ENCODE measurements at regions not wholly inside any gene's neighbourhood (a gene's known extent, or its start where the extent isn't known, plus 50 kb on each side); places are given as distances from the start of the nearest gene placed in this dataset.

DNA sequence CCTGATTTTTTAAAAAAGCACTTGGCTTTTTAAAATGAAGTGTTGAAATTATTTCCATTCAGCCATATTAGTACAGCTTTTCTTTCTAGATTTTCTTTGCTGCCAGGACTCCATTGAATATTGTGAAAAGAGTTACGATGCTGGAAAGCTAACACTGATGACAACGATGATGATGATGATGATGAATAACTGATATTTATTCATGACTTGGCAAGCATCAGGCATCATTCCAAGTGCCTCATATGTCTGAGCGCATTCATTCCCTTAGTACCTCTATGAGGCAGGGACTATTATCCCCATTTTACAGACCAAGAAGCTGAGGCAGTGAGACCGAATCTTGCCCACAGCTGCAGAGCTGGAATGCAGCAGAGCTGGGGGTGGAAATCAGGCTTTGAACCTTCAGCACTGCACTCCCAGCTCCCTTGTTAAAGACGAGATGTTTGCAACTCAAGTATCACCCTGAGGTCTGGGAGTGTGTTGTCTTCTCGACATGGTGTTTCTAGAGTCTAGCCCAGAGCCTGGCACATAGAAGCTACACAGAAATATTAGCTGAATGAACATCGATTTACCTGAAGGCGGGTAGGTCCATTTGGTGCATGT is 85.5 kb upstream of the FRMD1 start:
- Histone ChIP-seq H4K5ac (ENCODE audit: low read depth, low read length) (no peak overlapping the region), H2AK9ac (replicated peaks; ENCODE audit: low read depth, low read length, poor library complexity) (no peak overlapping the region), H3K23ac (ENCODE audit: low read depth, low read length) (no peak overlapping the region), H3K27ac (ENCODE audit: insufficient read depth, low read length) (no peak overlapping the region), H3K18ac (ENCODE audit: low read depth, low read length) (no peak overlapping the region), H3K4me3 (ENCODE audit: insufficient read depth, low read depth, low read length) (no peak overlapping the region), H3K4me2 (ENCODE audit: low read depth, low read length) (no peak overlapping the region), H3K4me1 (ENCODE audit: control insufficient read depth, insufficient read depth, low read length) (peaks cover 3% of the 10 kb centered on the region; the same call in 1 of the 2 replicates), H3K27me3 (ENCODE audit: control insufficient read depth, insufficient read depth, low read length) (no peaks in the 10 kb centered on the region), H3K79me1 (ENCODE audit: low read depth in 1 of 2, low read length in 2 of 2) (no peaks in the 10 kb centered on the region), H3K9me1 (ENCODE audit: insufficient read depth, low read length) (no peaks in the 10 kb centered on the region), H2AFZ (replicated peaks; ENCODE audit: low read length, poor library complexity) (no peak overlapping the region), H2BK5ac (ENCODE audit: low read depth, low read length, poor library complexity, severe bottlenecking) (no peak overlapping the region), H3K9ac (ENCODE audit: low read depth, low read length) (no peak overlapping the region), H3K9me3 (ENCODE audit: control insufficient read depth, insufficient read depth, low read length) (peaks cover 10% of the 10 kb centered on the region), H2BK15ac (ENCODE audit: low read depth, low read length) (no peak overlapping the region), H3K56ac (ENCODE audit: extremely low read depth, insufficient read depth, low read length) (no peak overlapping the region), H3K36me3 (ENCODE audit: control insufficient read depth, insufficient read depth, low read length) (no peaks in the 10 kb centered on the region), H2BK120ac (ENCODE audit: low read depth, low read length) (no peak overlapping the region), H2BK20ac (ENCODE audit: low read depth, low read length) (no peak overlapping the region), H4K20me1 (ENCODE audit: insufficient read depth, low read length) (no peaks in the 10 kb centered on the region), H2AK5ac (ENCODE audit: low read depth, low read length) (no peak overlapping the region), H4K91ac (ENCODE audit: insufficient read depth, low read depth, low read length) (no peak overlapping the region), H4K8ac (ENCODE audit: low read depth in 2 of 2, low read length in 2 of 2) (no peak overlapping the region), H3K14ac (replicated peaks; ENCODE audit: low read depth, low read length) (no peak overlapping the region), H3K4ac (ENCODE audit: low read depth, low read length) (no peak overlapping the region)
- no peak for DNase-seq
- TF ChIP-seq, protein P1, sequence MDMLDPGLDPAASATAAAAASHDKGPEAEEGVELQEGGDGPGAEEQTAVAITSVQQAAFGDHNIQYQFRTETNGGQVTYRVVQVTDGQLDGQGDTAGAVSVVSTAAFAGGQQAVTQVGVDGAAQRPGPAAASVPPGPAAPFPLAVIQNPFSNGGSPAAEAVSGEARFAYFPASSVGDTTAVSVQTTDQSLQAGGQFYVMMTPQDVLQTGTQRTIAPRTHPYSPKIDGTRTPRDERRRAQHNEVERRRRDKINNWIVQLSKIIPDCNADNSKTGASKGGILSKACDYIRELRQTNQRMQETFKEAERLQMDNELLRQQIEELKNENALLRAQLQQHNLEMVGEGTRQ (IDR thresholded peaks at IDR 0.05; ENCODE audit: low read depth, low read length) = no peak
- TF ChIP-seq, protein P2, sequence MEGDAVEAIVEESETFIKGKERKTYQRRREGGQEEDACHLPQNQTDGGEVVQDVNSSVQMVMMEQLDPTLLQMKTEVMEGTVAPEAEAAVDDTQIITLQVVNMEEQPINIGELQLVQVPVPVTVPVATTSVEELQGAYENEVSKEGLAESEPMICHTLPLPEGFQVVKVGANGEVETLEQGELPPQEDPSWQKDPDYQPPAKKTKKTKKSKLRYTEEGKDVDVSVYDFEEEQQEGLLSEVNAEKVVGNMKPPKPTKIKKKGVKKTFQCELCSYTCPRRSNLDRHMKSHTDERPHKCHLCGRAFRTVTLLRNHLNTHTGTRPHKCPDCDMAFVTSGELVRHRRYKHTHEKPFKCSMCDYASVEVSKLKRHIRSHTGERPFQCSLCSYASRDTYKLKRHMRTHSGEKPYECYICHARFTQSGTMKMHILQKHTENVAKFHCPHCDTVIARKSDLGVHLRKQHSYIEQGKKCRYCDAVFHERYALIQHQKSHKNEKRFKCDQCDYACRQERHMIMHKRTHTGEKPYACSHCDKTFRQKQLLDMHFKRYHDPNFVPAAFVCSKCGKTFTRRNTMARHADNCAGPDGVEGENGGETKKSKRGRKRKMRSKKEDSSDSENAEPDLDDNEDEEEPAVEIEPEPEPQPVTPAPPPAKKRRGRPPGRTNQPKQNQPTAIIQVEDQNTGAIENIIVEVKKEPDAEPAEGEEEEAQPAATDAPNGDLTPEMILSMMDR (conservative IDR thresholded peaks at IDR 0.05; ENCODE audit: low read depth, low read length) = no peak
- TF ChIP-seq RFX5 (IDR thresholded peaks at IDR 0.05; ENCODE audit: low read depth, low read length) (no peak), BHLHE40 (IDR thresholded peaks at IDR 0.05; ENCODE audit: low read depth, low read length) (no peak), FOS (IDR thresholded peaks at IDR 0.05; ENCODE audit: low read depth, low read length) (no peak), POLR2A (IDR thresholded peaks at IDR 0.05; ENCODE audit: low read depth, low read length) (no peak), MXI1 (IDR thresholded peaks at IDR 0.05; ENCODE audit: borderline replicate concordance, low read depth, low read length) (no peak), CEBPB (IDR thresholded peaks at IDR 0.05; ENCODE audit: low read depth, low read length) (no peak)
- TF ChIP-seq, protein P3, sequence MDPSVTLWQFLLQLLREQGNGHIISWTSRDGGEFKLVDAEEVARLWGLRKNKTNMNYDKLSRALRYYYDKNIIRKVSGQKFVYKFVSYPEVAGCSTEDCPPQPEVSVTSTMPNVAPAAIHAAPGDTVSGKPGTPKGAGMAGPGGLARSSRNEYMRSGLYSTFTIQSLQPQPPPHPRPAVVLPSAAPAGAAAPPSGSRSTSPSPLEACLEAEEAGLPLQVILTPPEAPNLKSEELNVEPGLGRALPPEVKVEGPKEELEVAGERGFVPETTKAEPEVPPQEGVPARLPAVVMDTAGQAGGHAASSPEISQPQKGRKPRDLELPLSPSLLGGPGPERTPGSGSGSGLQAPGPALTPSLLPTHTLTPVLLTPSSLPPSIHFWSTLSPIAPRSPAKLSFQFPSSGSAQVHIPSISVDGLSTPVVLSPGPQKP (IDR thresholded peaks at IDR 0.05; ENCODE audit: borderline replicate concordance, low read depth, low read length) = no peak
- ChIA-PET CTCF (no interaction called here), POLR2A (ENCODE audit: unreplicated experiment) (no interaction called here)
- no peak for ATAC-seq (ENCODE audit: low read depth)
- in situ Hi-C loops (cut with MboI; ENCODE audit: low sequenced_read_pairs) = no loop called here
- dilution Hi-C loops (cut with HindIII; ENCODE audit: low sequenced_read_pairs, unreplicated experiment) = no loop called here
- intact Hi-C loops (cut with micrococcal nuclease) = no loop called here
- no TSS peak for BruUV-seq (replicated peaks)
- WGBS, 2 experiments (ENCODE audit: extremely low coverage in 2 of 2, insufficient read length in 1 of 2) = 80% methylated on average over 4 of the region's 8 CpGs; no CpG with 5 or more reads in 1 of the 2 experiments

Data from IMR-90 (cell line).